SK-N-SH treated with all-trans-retinoic acid at 6 μM for 48 hours (cell line): ENCODE measurements at regions not wholly inside any gene's neighbourhood (a gene's known extent, or its start where the extent isn't known, plus 50 kb on each side); places are given as distances from the start of the nearest gene placed in this dataset.

ENCODE experiments used
- ISL1 ChIP-seq: fragments of 250-450 bp; sonication (Bioruptor Pico); IDR thresholded peaks from 2 replicates; pipeline ENCODE4 v2.1.2; 2022; ENCODE audit warnings: mild to moderate bottlenecking, moderate library complexity
- RARB ChIP-seq: fragments of 250-450 bp; sonication (Bioruptor Pico); IDR thresholded peaks from 2 replicates; pipeline ENCODE4 v1.8.0; 2021; ENCODE audit warnings: mild to moderate bottlenecking, moderate library complexity
- TCF4 ChIP-seq: fragments of 250-450 bp; sonication (Bioruptor Pico); IDR thresholded peaks from 2 replicates; pipeline ENCODE4 v1.8.0; 2021; ENCODE audit warnings: mild to moderate bottlenecking, moderate library complexity, borderline replicate concordance
- ZFP3 ChIP-seq: fragments of 250-450 bp; sonication (Bioruptor Pico); IDR thresholded peaks from 2 replicates; pipeline ENCODE4 v1.5.0; 2020; ENCODE audit warnings: mild to moderate bottlenecking, moderate library complexity

DNA sequence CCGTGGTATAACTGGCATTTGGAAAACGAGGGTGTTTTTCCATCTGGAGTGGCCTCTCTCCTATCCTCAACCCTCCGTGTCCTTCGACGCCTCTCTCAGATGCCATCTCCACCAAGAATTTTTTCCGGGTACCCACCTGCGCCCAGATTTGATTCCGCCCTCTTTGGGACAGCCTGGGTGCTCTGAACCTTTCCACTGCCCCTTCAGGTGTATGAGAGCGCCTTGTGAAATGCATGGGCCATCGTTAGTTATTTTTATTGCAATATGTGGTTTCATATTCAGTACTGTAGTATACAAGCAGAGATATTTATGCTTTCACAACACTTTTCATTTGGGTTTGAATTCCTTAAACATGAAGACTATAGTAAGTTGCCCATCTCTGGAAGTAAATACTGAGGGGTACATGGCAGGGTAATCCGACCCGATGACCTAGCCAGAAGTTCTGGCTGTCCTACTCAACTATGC, 78.2 kb upstream of the IFNE start:
- TF ChIP-seq TCF4 (no peak), ZFP3 (CRISPR knock-in tag) (no peak), RARB (CRISPR knock-in tag) (no peak), ISL1 (CRISPR knock-in tag) (no peak)
